HG03442 (cell line): ENCODE measurements at regions not wholly inside any gene's neighbourhood (a gene's known extent, or its start where the extent isn't known, plus 50 kb on each side); places are given as distances from the start of the nearest gene placed in this dataset.
A peak's percentile ranks its signal among the peaks of the same experiment; 100 is the strongest.

ENCODE experiments used
- ATAC-seq: cut with Tn5 transposase; IDR thresholded peaks from one replicate; pipeline ENCODE4 v1.9.1; 2021; ENCODE audit warnings: mild to moderate bottlenecking, moderate library complexity; ENCODE audit not compliant: unreplicated experiment

- peak; percentile 44 for ATAC-seq
Measured at GRCh38 chr5:6274846-6275543, 103.4 kb downstream of the MED10 start.

GRCh38 chr5:6273749-6274148 lies 104.6 kb downstream of the MED10 start:
- ATAC-seq = no peak

DNA sequence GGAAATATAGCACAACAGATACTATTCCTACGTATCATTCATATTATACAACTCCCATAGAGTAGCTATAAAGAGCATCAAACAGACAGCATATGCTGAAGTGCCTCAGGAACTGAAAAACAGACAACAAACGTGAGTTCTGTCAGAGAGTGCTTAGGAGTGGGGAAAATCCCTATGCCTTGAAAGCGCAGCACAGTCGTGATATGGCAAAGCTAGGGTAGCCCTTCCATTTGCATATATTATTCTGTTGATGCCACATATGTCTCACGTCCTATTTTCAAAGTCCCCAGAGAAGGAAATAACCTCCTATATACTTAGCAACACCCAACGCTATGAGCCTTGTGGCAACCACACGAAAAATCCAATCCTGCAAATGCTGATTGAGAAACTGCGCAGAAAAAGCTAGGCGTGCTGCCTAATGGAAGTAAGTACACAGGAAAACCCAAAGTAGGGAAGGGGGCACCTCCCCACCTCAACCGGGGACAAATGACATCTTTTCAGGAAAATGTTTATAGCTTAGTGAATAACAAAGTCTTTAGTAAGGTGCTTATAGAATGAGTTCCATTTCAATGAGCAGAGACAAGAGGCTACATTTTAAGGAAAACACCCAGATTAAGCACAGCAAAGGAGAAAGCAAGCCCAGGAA lies 105.1 kb downstream of the MED10 start:
- ATAC-seq = peak; percentile 78

- ATAC-seq = no peak
Measured at GRCh38 chr5:6269925-6270324, 108.4 kb downstream of the MED10 start.

- ATAC-seq = no peak
Measured at GRCh38 chr5:6266671-6267197, 111.6 kb downstream of the MED10 start.

- ATAC-seq = no peak
Measured at GRCh38 chr5:6264394-6264793, 114.0 kb downstream of the MED10 start.

DNA sequence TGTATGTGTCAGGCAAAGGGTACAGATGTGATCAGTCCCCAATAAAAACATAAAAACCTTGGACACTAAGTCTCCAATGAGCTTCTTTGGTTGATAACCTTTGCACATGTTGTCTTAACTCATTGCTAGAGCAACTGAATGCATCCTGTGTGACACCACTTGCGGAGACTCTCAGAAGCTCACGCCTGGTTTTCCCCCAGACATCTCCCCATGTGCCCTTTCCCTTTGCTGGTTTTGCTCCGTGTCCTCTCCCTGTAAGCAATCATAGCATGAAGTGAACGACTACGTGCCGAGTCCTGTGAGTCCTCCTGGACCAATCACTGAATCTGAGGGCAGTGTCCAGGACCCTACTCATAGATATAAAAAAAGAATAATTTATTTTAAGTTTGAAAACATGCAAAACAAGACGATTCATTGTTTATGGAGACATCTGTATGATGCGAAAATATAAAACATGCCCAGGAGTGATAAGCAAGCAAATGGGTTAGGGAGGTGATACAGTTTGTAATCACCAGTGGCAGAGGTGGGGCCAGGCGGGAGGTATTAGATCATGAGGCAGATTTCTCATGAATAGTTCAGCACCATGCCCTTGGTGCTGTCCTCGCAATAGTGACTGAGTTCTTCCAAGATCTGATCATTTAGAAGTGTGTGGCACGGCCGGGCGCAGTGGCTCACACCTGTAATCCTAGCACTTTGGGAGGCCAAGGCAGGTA lies 115.5 kb downstream of the MED10 start:
- no peak for ATAC-seq

- no peak for ATAC-seq
Measured at GRCh38 chr5:6261668-6262067, 116.7 kb downstream of the MED10 start.

DNA sequence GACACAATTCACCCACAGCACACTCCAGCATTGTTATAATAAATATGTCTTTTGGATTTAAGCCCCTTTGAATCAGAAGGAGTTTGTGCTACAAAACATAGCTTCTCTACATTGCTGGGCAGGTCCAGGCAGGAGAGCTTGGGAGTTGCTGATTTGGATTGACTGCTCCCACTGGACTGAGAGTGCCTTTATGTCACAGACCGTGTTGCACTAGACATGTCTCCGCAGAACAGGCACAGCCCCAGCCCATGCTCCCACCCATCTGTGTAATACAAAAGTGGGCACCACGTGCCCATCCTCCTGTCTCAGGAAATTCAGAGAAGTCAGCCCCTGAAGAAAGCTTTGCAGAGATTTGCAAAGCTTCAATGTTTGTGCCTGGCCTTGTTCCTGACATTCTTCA lies 117.1 kb downstream of the MED10 start:
- ATAC-seq = no peak

GRCh38 chr5:6260846-6261245 lies 117.5 kb downstream of the MED10 start:
- ATAC-seq = no peak

DNA sequence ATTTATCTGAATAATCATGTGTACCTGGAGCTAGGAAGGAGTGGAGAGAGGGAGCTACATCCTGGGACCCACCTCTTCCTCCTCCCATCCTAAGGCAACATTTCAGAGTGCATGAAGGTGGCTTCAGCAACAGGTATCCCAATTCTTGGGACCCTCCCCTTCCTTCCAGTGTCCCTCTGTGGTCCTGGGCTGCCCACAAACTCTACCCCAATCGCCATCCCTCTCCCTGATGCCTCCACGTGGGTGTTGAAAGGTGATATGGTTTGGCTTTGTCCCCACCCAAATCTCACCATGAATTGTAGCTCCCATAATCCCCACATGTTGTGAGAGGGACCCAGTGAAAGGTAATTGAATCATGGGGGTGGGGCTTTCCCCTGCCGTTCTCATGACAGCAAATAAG lies 121.4 kb downstream of the MED10 start:
- no peak for ATAC-seq

GRCh38 chr5:6255956-6256355 lies 122.4 kb downstream of the MED10 start:
- no peak for ATAC-seq

DNA sequence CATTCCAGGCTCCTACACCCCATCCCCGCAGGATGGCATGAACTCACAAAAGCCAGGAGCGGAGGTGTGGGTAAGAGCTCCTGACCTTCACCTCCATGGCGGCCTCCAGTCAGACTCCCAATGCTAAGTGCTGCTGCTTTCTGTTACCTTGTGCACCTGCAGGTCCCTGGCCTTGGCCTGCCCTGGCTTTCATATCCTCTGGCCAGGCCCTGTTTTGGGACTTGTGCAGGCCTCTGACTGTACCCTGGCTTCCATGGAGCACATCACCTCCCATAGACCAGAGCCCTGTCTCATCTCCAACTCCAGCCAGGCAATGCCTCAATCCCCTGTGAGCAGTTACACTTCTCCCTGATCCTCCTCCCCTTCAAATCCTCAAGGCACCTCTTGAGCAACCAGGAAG lies 124.5 kb downstream of the MED10 start:
- ATAC-seq = no peak

DNA sequence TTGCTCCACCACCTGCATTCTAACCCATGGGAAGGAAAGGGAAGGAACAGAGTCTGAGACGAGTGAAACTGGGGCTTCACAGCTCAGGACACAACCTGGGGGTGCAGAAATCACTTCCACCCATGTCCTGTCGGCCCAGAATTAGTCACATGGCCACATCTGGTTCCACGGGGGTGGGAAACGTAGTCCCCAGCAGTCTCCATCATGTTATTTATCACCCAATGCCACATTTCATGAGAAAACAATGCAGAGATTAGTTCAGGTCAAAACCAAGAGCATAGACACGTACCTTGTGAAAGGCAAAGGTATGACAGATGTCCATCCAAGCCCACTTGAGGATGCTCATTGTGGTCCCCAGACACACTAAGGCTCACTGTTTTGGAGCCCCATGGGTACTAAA lies 125.1 kb downstream of the MED10 start:
- no peak for ATAC-seq

GRCh38 chr5:6252581-6252980 lies 125.8 kb downstream of the MED10 start:
- no peak for ATAC-seq

GRCh38 chr5:6251565-6252102 lies 126.7 kb downstream of the MED10 start:
- no peak for ATAC-seq

DNA sequence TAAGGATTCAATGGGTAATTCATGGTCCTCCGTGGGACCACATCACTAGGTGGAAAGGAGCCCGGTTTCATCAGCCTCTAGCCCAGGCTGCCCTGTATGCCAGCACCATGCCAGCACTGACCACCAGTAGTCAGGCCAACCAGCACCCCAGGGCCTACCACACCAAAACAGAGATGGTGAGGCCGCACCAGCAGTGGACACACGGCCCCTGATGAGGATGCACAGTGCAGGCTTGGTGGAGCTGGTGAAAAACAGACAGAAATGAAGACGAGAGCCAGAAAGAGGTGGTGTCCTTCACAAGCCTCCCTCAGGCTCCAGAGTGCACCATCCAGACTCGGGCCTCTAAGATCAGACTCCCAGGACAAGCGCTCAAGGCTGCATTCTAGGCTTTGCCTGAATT lies 128.2 kb downstream of the MED10 start:
- no peak for ATAC-seq

DNA sequence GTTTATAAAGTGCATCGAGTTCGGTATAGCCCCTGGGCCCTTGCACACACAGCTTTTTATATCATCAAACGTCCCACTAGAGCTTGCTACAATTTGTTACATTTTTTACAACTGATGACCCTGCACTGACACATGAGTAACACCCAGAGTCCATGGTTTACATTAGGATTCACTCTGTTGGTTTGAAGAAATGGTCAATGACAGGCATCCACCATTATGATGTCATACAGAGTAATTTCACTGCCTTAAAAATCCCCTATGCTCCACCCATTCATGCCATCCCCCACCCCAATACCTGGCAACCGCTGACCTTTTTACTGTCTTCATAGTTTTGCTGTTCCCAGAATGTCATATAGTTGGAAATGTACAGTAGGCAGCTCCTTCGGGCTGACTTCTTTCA lies 130.2 kb downstream of the MED10 start:
- ATAC-seq = no peak

GRCh38 chr5:6246820-6247437 lies 131.4 kb downstream of the MED10 start:
- ATAC-seq = peak; percentile 51

GRCh38 chr5:6244339-6244714 lies 134.0 kb downstream of the MED10 start:
- no peak for ATAC-seq

DNA sequence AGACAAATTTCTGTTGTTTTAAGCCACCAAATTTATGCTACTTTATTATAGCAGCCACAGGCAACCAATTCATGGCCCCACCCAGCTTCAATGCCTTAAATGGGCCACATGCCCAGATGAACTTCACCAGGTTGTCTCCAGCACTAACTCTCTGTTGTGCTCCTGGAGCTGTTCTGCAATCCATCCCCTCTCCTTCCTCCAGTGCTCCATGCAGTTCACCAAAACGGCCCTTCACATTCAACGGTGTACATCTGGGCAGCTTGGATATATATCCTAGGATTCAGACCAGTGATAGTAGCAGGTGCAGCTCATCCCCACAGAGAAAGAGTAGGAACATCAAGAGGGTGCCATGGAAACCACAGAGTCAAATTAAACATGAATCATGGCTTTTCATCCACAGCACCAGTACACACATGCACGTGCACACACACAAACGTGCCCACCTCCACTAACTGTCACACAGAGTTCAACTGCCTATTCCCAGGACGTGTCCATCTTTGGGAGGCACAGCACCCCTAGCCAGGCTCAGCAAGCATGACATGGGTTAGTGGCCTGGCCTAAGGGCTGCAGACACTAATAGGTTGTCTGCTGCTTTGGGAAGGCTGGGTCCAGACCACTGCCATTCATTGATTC lies 134.5 kb downstream of the MED10 start:
- no peak for ATAC-seq
